Neutrophil (primary cell): ENCODE measurements at regions not wholly inside any gene's neighbourhood (a gene's known extent, or its start where the extent isn't known, plus 50 kb on each side); places are given as distances from the start of the nearest gene placed in this dataset.

Source experiments
- H3K27ac ChIP-seq: fragments of 200-600 bp; sonication (generic); 2 replicates; pipeline ENCODE4 v1.5.1; 2016; ENCODE audit warnings: mild to moderate bottlenecking, moderate library complexity
- H3K27me3 ChIP-seq: fragments of 200-600 bp; sonication (generic); 2 replicates; pipeline ENCODE4 v1.6.0; 2016; ENCODE audit warnings: mild to moderate bottlenecking
- H3K36me3 ChIP-seq: fragments of 200-600 bp; sonication (generic); 2 replicates; pipeline ENCODE4 v1.5.1; 2017
- H3K4me1 ChIP-seq, 2 experiments: fragments of 200-600 bp in 1 of 2; sonication (generic) in 1 of 2; 1 replicate in 1 of 2; 2 replicates in 1 of 2; pipeline versions ENCODE4 v1.5.1 to v1.6.1; 2013 to 2016; ENCODE audit warnings: low read depth in 1 of 2, low read length in 1 of 2, mild to moderate bottlenecking in 1 of 2, moderate library complexity in 1 of 2; ENCODE audit not compliant: control insufficient read depth in 1 of 2, insufficient read depth in 1 of 2
- H3K4me3 ChIP-seq, 2 experiments: fragments of 200-600 bp in 1 of 2; sonication (generic) in 1 of 2; 1 replicate in 1 of 2; 2 replicates in 1 of 2; pipeline ENCODE4 v1.5.1; 2013 to 2016; ENCODE audit warnings: low read depth in 1 of 2, low read length in 1 of 2, mild to moderate bottlenecking in 1 of 2, moderate library complexity in 1 of 2
- H3K9me3 ChIP-seq: fragments of 200-600 bp; sonication (generic); 2 replicates; pipeline ENCODE4 v1.5.1; 2016
- TF ChIP-seq, protein P1 (sequence below): fragments of 200-600 bp; sonication (generic); IDR thresholded peaks from 2 replicates; pipeline ENCODE4 v1.5.1; 2016; ENCODE audit warnings: antibody characterized with exemption

DNA sequence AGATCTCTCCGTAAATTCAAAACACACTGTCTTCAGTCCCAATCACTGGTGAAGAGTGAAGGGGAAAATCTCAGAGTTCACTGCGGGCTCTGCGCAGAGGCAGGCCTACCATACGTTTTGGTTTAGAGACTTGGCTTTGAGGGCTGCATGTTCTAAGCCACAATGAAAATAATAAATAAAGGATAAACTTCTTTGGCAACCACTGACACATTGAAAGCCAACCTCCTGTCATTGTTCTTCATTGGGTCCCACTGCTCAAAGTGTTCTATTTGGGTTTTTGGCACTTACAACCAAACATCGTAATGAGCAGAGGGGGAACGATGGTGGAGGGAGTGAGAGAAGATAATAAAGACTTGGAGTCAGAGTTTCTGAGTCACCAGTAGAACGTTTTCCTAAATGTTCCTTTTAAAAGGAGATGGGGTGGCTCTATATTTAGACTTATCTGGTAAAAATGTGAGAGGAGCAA, 472.9 kb downstream of the SOX6 start:
- TF ChIP-seq, protein P1, sequence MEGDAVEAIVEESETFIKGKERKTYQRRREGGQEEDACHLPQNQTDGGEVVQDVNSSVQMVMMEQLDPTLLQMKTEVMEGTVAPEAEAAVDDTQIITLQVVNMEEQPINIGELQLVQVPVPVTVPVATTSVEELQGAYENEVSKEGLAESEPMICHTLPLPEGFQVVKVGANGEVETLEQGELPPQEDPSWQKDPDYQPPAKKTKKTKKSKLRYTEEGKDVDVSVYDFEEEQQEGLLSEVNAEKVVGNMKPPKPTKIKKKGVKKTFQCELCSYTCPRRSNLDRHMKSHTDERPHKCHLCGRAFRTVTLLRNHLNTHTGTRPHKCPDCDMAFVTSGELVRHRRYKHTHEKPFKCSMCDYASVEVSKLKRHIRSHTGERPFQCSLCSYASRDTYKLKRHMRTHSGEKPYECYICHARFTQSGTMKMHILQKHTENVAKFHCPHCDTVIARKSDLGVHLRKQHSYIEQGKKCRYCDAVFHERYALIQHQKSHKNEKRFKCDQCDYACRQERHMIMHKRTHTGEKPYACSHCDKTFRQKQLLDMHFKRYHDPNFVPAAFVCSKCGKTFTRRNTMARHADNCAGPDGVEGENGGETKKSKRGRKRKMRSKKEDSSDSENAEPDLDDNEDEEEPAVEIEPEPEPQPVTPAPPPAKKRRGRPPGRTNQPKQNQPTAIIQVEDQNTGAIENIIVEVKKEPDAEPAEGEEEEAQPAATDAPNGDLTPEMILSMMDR: no peak
- H3K36me3 ChIP-seq: no peaks in the 10 kb centered on the region
- H3K9me3 ChIP-seq: no peaks in the 10 kb centered on the region
- no peak overlapping the region for H3K27ac ChIP-seq
- H3K27me3 ChIP-seq: peaks cover 19% of the 10 kb centered on the region
- no peak overlapping the region for H3K4me3 ChIP-seq
- H3K4me1 ChIP-seq: peaks cover 0 to 4% of the 10 kb centered on the region in 2 experiments

DNA sequence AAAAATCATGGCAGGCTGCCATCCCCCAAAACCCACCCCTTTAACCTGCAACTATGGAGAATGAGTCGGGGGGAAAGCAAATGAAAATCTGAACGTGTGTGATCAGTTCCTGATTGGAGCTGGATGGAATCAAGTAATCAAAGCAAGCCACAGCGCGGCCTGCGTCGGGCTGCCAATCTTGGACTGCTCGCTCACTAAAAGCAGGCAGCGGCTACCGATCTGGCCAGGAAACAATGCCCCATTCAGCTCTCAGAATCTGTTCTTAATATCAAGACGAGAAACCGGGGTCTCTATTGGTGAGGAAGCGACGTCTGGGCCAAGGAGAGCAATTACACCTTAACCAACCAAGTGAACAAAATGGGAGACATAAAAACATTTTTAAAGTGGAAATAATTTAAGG, 472.2 kb downstream of the SOX6 start:
- peaks cover 19% of the 10 kb centered on the region for H3K27me3 ChIP-seq
- H3K9me3 ChIP-seq: no peaks in the 10 kb centered on the region
- H3K4me1 ChIP-seq: peaks cover 0 to 4% of the 10 kb centered on the region in 2 experiments
- TF ChIP-seq, protein P1: no peak
- H3K27ac ChIP-seq: no peak overlapping the region
- H3K4me3 ChIP-seq: no peak overlapping the region
- H3K36me3 ChIP-seq: no peaks in the 10 kb centered on the region

- Histone ChIP-seq H3K4me3 (no peak overlapping the region), H3K4me1 (peaks cover 0 to 4% of the 10 kb centered on the region in 2 experiments), H3K27me3 (peaks cover 19% of the 10 kb centered on the region), H3K9me3 (no peaks in the 10 kb centered on the region), H3K36me3 (no peaks in the 10 kb centered on the region), H3K27ac (no peak overlapping the region)
- TF ChIP-seq, protein P1: no peak
Measured at GRCh38 chr11:15884777-15885540, 471.4 kb downstream of the SOX6 start.

DNA sequence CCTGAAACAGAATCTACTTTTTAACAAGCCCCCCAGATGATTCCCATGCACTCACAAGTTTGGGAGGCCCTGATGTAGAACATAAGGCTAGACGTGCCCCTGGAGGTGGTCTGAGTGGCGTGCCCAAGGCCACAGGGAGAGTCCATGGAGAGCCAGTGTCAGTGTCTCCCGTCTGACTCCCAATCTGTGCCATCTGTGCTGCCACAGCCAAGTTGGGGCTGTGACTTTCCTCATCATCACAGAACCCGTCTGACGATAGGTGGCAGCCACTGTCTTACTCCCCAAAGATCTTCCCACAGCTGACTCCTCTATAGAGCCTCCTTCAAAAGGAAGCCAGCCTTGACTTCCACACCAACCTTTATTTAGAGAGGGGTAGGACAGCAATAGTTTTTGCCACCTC, 470.5 kb downstream of the SOX6 start:
- TF ChIP-seq, protein P1: no peak
- Histone ChIP-seq H3K27me3 (peaks cover 19% of the 10 kb centered on the region), H3K4me1 (peaks cover 0 to 4% of the 10 kb centered on the region in 2 experiments), H3K36me3 (no peaks in the 10 kb centered on the region), H3K9me3 (no peaks in the 10 kb centered on the region), H3K4me3 (no peak overlapping the region), H3K27ac (no peak overlapping the region)

DNA sequence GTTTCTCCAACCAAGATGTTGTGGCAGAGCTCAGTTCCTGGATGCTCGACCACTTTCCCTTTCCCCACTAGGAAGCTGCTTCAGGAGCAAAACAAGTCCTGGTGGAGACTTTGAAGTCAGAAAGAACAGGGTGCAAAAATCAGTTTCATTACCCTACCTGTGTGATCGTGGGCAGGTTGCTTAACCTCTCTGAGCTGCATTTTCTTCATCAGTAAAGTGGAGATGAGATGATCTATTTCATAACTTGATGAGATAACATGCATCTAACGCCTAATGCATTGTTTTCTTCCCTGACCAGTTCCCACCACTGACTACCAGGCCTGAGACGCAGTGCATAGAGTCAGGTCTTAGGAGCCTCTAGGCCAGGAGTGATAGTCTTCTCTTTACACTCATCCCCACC, 470.0 kb downstream of the SOX6 start:
- peaks cover 19% of the 10 kb centered on the region for H3K27me3 ChIP-seq
- H3K36me3 ChIP-seq: no peaks in the 10 kb centered on the region
- no peak overlapping the region for H3K27ac ChIP-seq
- TF ChIP-seq, protein P1: no peak
- H3K9me3 ChIP-seq: no peaks in the 10 kb centered on the region
- H3K4me3 ChIP-seq: no peak overlapping the region
- H3K4me1 ChIP-seq: peaks cover 0 to 4% of the 10 kb centered on the region in 2 experiments
